GM18907 (cell line): ENCODE measurements at regions not wholly inside any gene's neighbourhood (a gene's known extent, or its start where the extent isn't known, plus 50 kb on each side); places are given as distances from the start of the nearest gene placed in this dataset.
"Not testable (repeated sequence)": the region's sequence is repeated elsewhere in the genome, so short reads cannot be mapped to it uniquely, and the experiment has no call there.

ENCODE experiments used
- ATAC-seq: cut with Tn5 transposase; IDR thresholded peaks from one replicate; pipeline ENCODE4 v1.9.1; 2021; ENCODE audit warnings: mild to moderate bottlenecking, moderate library complexity; ENCODE audit not compliant: unreplicated experiment

DNA sequence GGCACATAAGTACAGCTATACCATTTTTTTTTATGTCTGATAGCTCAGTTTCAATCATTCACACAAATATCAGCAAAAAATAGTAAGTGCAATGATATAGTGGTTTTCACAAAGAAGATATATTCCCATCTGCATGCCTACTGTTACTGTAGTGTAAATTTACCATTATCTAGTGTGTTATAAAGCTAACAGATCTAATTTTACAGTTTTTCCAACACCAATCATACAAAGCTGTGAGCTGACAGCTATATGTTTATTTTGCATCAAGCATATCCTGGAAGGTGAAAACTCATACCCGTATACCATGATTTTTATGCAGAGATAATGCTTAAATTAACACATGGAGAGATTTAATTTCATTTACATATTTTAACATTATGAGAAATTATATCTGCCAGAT lies 89.9 kb upstream of the HAPLN1 start:
- no peak for ATAC-seq

DNA sequence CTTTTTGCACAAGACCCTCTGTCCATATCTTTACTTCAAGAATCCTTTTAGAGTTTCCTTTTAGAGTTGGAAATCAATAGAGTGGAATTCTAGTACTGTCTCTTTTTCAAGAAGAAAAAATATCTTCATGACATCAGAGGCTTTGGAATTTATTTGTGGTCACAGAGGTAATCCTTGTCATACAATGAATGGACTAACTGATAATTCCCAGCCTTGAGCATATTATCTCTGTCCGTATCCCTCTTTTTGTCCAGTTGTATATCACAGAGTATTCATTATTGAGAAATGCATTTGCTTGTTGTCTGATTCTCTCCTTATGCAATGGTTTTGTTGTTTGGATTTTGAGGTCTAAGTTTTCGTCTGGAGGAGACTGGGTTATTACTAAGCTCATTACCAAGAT lies 82.0 kb upstream of the HAPLN1 start:
- no peak for ATAC-seq

DNA sequence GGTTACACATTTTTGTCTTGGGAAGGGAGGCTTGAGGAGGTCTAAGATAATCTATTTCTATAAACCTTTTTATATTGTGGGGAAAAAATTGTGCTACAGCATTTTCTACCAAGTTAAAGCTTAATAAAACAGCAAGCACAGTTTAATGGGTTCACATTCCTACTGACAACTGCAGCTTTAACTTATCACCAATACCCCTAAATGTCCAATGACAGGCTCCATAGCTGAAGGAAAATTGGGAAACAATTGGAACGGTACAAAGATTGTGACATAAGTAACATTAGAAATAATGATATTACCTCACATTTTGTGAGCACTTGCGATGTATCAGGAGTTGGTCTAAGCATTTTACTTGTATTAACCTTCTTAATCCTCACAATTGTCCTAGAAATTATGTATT lies 79.5 kb upstream of the HAPLN1 start:
- ATAC-seq, result no peak

DNA sequence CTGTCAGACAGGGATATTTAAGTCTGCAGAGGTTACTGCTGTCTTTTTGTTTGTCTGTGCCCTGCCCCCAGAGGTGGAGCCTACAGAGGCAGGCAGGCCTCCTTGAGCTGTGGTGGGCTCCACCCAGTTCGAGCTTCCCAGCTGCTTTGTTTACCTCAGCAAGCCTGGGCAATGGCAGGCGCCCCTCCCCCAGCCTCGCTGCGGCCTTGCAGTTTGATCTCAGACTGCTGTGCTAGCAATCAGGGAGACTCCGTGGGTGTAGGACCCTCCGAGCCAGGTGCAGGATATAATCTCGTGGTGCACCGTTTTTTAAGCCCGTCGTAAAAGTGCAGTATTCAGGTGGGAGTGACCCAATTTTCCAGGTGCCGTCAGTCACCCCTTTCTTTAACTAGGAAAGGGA lies 78.4 kb upstream of the HAPLN1 start:
- not testable (repeated sequence) for ATAC-seq

DNA sequence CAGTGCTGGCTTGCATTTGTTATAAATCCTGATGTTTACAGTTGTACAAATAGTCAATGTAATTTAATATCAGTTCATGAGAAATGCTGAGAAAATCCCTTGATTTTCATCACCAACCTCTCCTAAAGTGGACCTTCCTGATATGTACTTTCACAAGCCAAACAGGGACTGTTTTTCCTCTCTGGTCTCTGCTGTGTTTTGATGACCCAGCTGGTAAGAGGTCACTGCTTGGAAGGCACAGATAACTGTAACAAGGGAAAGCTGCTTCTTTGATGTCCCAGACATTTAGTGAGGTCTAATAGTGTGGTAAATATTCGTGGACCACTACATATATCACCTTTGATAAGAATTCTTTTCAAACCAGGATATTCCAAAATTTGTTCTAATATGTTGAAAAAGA lies 68.7 kb upstream of the HAPLN1 start:
- no peak for ATAC-seq

DNA sequence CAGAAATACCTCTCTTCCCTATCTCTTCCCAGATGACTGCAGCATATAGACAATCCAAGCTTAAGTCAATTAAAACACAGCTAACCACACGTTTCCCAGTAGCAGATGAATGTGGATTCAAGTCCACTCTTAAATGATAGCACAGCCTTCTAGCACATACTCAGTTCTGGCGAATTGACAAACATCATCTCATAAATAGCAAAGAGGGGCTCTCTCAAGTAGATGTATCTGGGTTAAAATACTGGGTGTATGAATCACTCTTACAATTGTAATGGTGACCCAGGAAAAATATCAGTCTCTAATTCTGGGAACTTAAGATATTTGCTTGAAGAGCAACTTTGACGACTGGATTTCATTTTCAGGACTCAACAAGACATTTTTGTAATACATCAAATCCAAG lies 67.0 kb upstream of the HAPLN1 start:
- ATAC-seq, result no peak

DNA sequence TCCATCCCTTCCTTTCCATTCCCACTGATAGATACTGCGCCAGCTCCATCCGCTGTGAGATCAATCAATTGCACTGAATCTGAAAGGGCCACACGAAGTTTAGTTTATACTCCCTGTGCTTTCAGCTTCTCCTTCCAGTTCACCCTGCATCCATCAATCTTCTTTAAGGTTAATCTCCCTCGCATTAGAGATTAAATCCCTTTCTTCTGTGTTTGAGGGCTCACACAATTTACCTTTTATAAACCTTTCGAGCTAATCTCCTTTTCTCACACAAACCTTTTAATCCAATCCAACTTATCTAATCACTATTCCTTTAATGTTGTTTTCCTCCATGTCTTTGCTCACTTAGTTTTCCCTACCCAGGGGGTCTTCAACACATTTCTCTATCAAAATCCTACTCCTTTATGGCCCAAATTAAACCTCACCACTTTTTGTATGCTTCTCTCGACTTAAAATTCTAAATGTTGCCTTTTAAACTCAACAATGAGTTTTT lies 64.6 kb upstream of the HAPLN1 start:
- no peak for ATAC-seq

DNA sequence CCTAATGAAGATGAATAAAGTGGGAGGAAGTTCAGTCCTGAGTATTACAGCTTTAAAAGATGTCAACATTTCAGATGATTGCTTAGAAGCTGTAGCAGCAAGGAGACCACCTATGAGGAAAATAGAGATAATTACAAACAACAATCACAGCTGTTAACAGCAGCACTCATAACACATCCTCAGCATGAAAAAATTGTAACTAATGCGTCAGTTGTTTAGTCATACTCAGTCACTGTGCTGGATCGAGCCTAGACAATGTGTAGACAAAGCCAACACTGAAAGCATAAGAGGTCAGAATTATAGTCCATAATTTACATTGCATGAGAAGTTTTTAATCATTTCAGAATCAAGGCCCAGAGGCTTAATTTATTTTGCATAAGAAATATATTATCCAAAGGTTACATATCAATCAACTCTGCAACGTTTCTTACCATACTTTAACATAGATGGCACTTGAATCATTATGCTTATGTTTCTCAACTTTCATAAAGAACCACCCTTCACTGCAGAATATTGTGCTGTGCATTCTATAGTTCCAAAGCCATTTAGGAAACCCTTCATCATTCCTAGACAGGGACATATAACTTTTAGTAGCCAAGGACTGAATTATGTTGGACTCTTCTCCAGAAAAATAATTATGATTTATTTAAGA lies 60.2 kb upstream of the HAPLN1 start:
- no peak for ATAC-seq

DNA sequence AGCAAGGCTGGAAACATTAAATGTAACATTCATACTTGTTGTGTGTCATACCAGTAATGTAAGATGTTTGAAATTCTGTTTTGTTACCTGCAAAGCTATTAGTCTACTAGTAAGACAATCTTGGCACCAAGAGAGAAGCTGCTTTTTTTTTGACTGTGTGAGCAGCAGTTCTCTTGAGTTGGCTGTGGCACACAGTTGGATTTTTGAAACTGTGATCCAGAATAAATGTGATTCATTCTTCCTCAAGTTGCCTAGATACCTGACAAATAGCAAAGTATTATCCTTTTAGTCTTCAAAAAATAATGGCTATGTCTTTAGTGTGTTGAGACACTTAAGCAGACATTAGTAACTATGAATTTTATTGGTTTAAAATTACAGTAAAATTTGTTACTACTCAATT lies 57.2 kb upstream of the HAPLN1 start:
- ATAC-seq, result no peak

DNA sequence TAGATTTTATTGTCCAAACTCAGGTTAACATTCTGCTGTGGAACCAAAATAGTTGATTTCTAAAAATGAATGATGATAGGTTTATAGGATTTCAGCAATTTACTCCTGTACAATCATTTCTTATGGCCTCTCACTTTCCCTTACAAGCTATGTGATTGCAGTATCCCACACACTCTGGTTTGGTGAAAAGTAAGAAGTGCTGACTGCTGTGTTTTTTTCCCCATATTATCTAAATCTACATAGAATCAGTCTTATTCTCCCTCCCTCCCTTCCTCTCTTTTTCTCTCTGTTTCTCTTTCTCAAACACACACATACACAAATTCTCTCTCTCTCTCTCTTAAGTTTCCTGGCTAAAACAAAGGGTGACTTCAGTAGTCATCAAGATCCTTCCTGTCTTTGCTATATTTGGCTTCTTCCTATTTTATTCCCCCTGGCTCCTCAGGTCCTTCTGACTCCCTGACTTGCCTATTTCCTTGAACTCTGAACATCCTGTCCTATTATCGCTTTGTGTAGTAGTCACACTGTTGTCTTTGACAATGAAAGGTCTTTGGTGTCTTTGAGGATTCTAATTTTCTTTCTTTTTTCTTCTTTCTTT lies 55.9 kb upstream of the HAPLN1 start:
- no peak for ATAC-seq
